K562 (cell line): ENCODE measurements at regions not wholly inside any gene's neighbourhood (a gene's known extent, or its start where the extent isn't known, plus 50 kb on each side); places are given as distances from the start of the nearest gene placed in this dataset.

Experiments used
- ATAC-seq: fragments of 200-7000 bp; cut with Tn5 transposase; 3 replicates; pipeline ENCODE4 v1.9.1; 2020; ENCODE audit warnings: moderate library complexity
- BruUV-seq: library from RNA; stranded (reverse); fragments of 400-500 nt; replicated peaks from 2 replicates; lab custom pipeline; 2021; lab: Mats Ljungman, UMichigan
- CTCF ChIA-PET: fragments of 300-600 bp; formaldehyde crosslinking; extraction: SDS; loops from one replicate; lab custom pipeline; 2021; ENCODE audit warnings: low intra/inter-chr PET ratio; lab: Yijun Ruan, JAX
- POLR2A ChIA-PET: fragments of 300-600, 350-650 bp; sonication (Branson Sonifier 250); formaldehyde crosslinking; extraction: SDS; loops from one replicate; lab custom pipeline; 2021; ENCODE audit warnings: antibody characterized with exemption, inconsistent platforms; lab: Yijun Ruan, JAX
- DNase-seq, 4 experiments: peaks; one replicate each; pipeline versions ENCODE4 v3.0.0 to v3.0.0-alpha.2; 2011 to 2018; ENCODE audit warnings: low spot score in 3 of 4, mixed read lengths in 3 of 4; ENCODE audit errors: extremely low read depth in 1 of 4
- FAIRE-seq: peaks from 2 replicates; lab custom pipeline; 2011; peaks lifted over from hg19 to GRCh38; lab: Jason Lieb, UNC
- H2AFZ ChIP-seq: 2 replicates; pipeline ENCODE4 v1.6.0; 2011; ENCODE audit warnings: low read depth, low read length, control low read depth, inconsistent platforms
- H3K27ac ChIP-seq: fragments of 200-600 bp; 3 replicates; pipeline ENCODE4 v1.8.0; 2011; ENCODE audit warnings: low read depth, mild to moderate bottlenecking, control low read depth, inconsistent platforms, low read length, moderate library complexity, mixed read lengths; ENCODE audit errors: extremely low read depth
- H3K27me3 ChIP-seq, 2 experiments: fragments of 300-600 bp in 1 of 2; 2 replicates in 1 of 2; 3 replicates in 1 of 2; pipeline versions ENCODE4 v1.6.0 to v1.8.0; 2011; ENCODE audit warnings: inconsistent platforms in 2 of 2, low read length in 2 of 2, mild to moderate bottlenecking in 1 of 2, mixed read lengths in 1 of 2, moderate library complexity in 1 of 2; ENCODE audit not compliant: control insufficient read depth in 2 of 2, insufficient read depth in 2 of 2
- H3K36me3 ChIP-seq: fragments of 300-600 bp; 3 replicates; pipeline ENCODE4 v1.8.0; 2011; ENCODE audit warnings: mild to moderate bottlenecking, low read length, inconsistent platforms; ENCODE audit not compliant: control insufficient read depth, insufficient read depth
- H3K4me1 ChIP-seq, 2 experiments: fragments of 200-600 bp in 1 of 2; replicated peaks in 1 of 2; 2 replicates in 1 of 2; 3 replicates in 1 of 2; pipeline versions ENCODE4 v1.5.1 to v1.8.0; 2011; ENCODE audit warnings: inconsistent platforms in 2 of 2, low read length in 2 of 2, mild to moderate bottlenecking in 1 of 2, mixed read lengths in 1 of 2, moderate library complexity in 1 of 2; ENCODE audit not compliant: control insufficient read depth in 2 of 2, insufficient read depth in 2 of 2
- H3K4me2 ChIP-seq: 2 replicates; pipeline ENCODE4 v1.6.1; 2011; ENCODE audit warnings: low read length, control low read depth, inconsistent platforms, mixed read lengths; ENCODE audit not compliant: insufficient read depth
- H3K4me3 ChIP-seq: fragments of 200-600 bp; sonication (generic), shearing (Covaris generic); 2 replicates; pipeline ENCODE4 v1.5.1; 2016; ENCODE audit warnings: control low read depth, inconsistent platforms
- H3K79me2 ChIP-seq: fragments of 200-600 bp; 3 replicates; pipeline ENCODE4 v1.8.0; 2011; ENCODE audit warnings: low read length, inconsistent platforms; ENCODE audit not compliant: control insufficient read depth, insufficient read depth
- H3K9ac ChIP-seq, 2 experiments: 2 replicates each; pipeline versions ENCODE4 v1.6.0 to v1.6.1; 2011; ENCODE audit warnings: low read depth in 2 of 2, low read length in 2 of 2, control low read depth in 1 of 2, inconsistent platforms in 1 of 2, mild to moderate bottlenecking in 1 of 2, mixed read lengths in 1 of 2; ENCODE audit not compliant: insufficient read depth in 1 of 2
- H3K9me1 ChIP-seq: one replicate; pipeline ENCODE4 v1.6.0; 2011; ENCODE audit warnings: inconsistent platforms, mild to moderate bottlenecking, low read length, moderate library complexity; ENCODE audit not compliant: control insufficient read depth, insufficient read depth
- H3K9me3 ChIP-seq: replicated peaks from 2 replicates; pipeline ENCODE4 v1.5.1; 2011; ENCODE audit warnings: low read depth, low read length, inconsistent platforms; ENCODE audit not compliant: control insufficient read depth, insufficient read depth
- H4K20me1 ChIP-seq: replicated peaks from 2 replicates; pipeline ENCODE4 v1.6.1; 2011; ENCODE audit warnings: low read length, inconsistent platforms, mixed read lengths; ENCODE audit not compliant: control insufficient read depth, insufficient read depth
- BCL6 ChIP-seq: fragments of 250-450 bp; sonication (Bioruptor Pico); IDR thresholded peaks from 2 replicates; pipeline ENCODE4 v1.4.0; 2020
- KLF13 ChIP-seq: fragments of 450-650 bp; IDR thresholded peaks from 2 replicates; pipeline ENCODE4 v1.6.1; 2016; ENCODE audit warnings: missing genetic modification characterization, low read depth, mild to moderate bottlenecking, missing compliant biosample characterization, moderate library complexity, borderline replicate concordance
- RAD51 ChIP-seq: fragments of 450-650 bp; IDR thresholded peaks from 2 replicates; pipeline ENCODE4 v1.7.1; 2016; ENCODE audit warnings: low read depth, mild to moderate bottlenecking, borderline replicate concordance
- ZBED1 ChIP-seq: IDR thresholded peaks from 2 replicates; pipeline ENCODE4 v1.6.1; 2014
- ZNF143 ChIP-seq: sonication (generic); formaldehyde crosslinking; IDR thresholded peaks from 2 replicates; pipeline ENCODE4 v1.9.0; 2022; ENCODE audit warnings: mild to moderate bottlenecking, missing genetic modification reagents
- ZNF324 ChIP-seq: fragments of 250-450 bp; sonication (Bioruptor Pico); IDR thresholded peaks from 2 replicates; pipeline ENCODE4 v1.4.0; 2020; ENCODE audit warnings: mild to moderate bottlenecking
- ZNF436 ChIP-seq: fragments of 250-450, 450-650 bp; sonication (Bioruptor Pico); formaldehyde crosslinking; IDR thresholded peaks from 2 replicates; pipeline ENCODE4 v1.7.0; 2020; ENCODE audit warnings: mild to moderate bottlenecking
- ZNF77 ChIP-seq: fragments of 250-450 bp; sonication (Bioruptor Pico); IDR thresholded peaks from 2 replicates; pipeline ENCODE4 v1.5.0; 2020
- WGBS: fragments of 100-300 bp; shearing (Covaris generic); methylation state at CpG from one replicate; pipeline ENCODE4 v1.1.6; 2016; ENCODE audit warnings: low coverage, mixed read lengths; ENCODE audit not compliant: insufficient coverage; ENCODE audit errors: missing lambda C conversion rate; 5-methylcytosine and 5-hydroxymethylcytosine counted together
- in situ Hi-C: fragments of 300-500 bp; cut with MboI; formaldehyde crosslinking; loops from 4 replicates; pipeline ENCODE4 v1.15.0; 2018; ENCODE audit warnings: inconsistent platforms, mixed read lengths
- intact Hi-C: fragments of 100-400 bp; cut with micrococcal nuclease; formaldehyde crosslinking; loops from 2 replicates; pipeline ENCODE4 v1.14.2; 2022
- TF ChIP-seq, protein P1 (sequence below): sonication (generic); formaldehyde crosslinking; IDR thresholded peaks from 2 replicates; pipeline ENCODE4 v1.5.0; 2020; ENCODE audit warnings: missing genetic modification reagents
- TF ChIP-seq, protein P2 (sequence below): fragments of 250-450 bp; sonication (Bioruptor Pico); IDR thresholded peaks from 2 replicates; pipeline ENCODE4 v1.9.0; 2021; ENCODE audit warnings: mild to moderate bottlenecking
- TF ChIP-seq, protein P3 (sequence below), 3 experiments: IDR thresholded peaks in 2 of 3; conservative IDR thresholded peaks in 1 of 3; 2 replicates each; pipeline ENCODE4 v1.5.1; 2011 to 2012; ENCODE audit warnings: low read length in 3 of 3, mild to moderate bottlenecking in 3 of 3, control low read depth in 2 of 3, improper control_type of control experiment in 1 of 3, inconsistent platforms in 1 of 3, low read depth in 1 of 3, mixed read lengths in 1 of 3, moderate library complexity in 1 of 3; ENCODE audit not compliant: insufficient read depth in 2 of 3
- TF ChIP-seq, protein P4 (sequence below): sonication (generic); formaldehyde crosslinking; IDR thresholded peaks from 2 replicates; pipeline ENCODE4 v1.8.1; 2023; ENCODE audit warnings: mild to moderate bottlenecking, missing genetic modification reagents
- TF ChIP-seq, protein P5 (sequence below): fragments of 250-450 bp; sonication (Bioruptor Pico); IDR thresholded peaks from 2 replicates; pipeline ENCODE4 v1.8.0; 2021; ENCODE audit warnings: borderline replicate concordance, mild to moderate bottlenecking, moderate library complexity; ENCODE audit not compliant: poor library complexity, severe bottlenecking

DNA sequence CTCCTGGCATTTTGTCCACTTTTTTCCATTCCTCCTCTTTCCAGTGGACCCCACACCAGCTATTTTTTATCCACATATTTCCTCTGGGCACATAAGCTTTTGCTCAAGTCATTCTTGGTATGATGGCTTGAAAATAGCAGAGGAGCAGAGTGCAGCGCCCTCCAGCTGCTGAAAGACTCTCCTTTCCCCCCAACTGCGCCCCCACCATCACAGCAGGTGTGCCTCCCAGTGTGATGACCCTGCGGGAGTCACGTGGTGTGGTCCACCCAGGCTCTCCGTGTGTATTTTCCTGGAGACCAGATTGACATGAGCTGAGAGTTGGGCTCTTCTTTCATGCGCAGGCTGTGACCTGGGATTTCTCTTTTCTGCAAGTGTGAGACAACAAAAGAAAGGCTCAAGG lies 1241.6 kb downstream of the TBC1D22A start:
- peak; percentile 53; the same call in 1 of the 3 replicates for ATAC-seq
- no peaks in the 10 kb centered on the region for H3K79me2 ChIP-seq
- peak in 2 of 4 experiments; percentile 1 to 6 for DNase-seq
- WGBS = 0% methylated on average over 5 of the region's 6 CpGs
- no peak overlapping the region for H3K27ac ChIP-seq
- in situ Hi-C loops (no loop called here), intact Hi-C loops (no loop called here)
- no peaks in the 10 kb centered on the region for H3K9me3 ChIP-seq
- no peaks in the 10 kb centered on the region for H3K9me1 ChIP-seq
- ChIA-PET CTCF (no interaction called here), POLR2A (interaction anchor here (1.2 kb wide), 1 partner anchor 9 kb away, joined by 3 read pairs; no protein-coding TSS in a partner anchor)
- no peaks in the 10 kb centered on the region for H3K4me1 ChIP-seq
- H3K4me2 ChIP-seq = no peak overlapping the region
- H3K36me3 ChIP-seq = no peaks in the 10 kb centered on the region
- TF ChIP-seq, protein P1, sequence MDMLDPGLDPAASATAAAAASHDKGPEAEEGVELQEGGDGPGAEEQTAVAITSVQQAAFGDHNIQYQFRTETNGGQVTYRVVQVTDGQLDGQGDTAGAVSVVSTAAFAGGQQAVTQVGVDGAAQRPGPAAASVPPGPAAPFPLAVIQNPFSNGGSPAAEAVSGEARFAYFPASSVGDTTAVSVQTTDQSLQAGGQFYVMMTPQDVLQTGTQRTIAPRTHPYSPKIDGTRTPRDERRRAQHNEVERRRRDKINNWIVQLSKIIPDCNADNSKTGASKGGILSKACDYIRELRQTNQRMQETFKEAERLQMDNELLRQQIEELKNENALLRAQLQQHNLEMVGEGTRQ (CRISPR knock-in tag) = 0 out of 2 replicates have a peak, but pooled peaks have one; percentile 33
- TF ChIP-seq KLF13 (tag) (no peak), ZNF77 (CRISPR knock-in tag) (no peak), BCL6 (CRISPR knock-in tag) (no peak), ZNF143 (CRISPR knock-in tag) (no peak), RAD51 (peak; percentile 54; the same call in 1 of the 2 replicates), ZNF324 (CRISPR knock-in tag) (no peak), ZNF436 (CRISPR knock-in tag) (no peak), ZBED1 (no peak)
- TF ChIP-seq, protein P2, sequence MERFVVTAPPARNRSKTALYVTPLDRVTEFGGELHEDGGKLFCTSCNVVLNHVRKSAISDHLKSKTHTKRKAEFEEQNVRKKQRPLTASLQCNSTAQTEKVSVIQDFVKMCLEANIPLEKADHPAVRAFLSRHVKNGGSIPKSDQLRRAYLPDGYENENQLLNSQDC (CRISPR knock-in tag) = no peak
- TF ChIP-seq, protein P3, sequence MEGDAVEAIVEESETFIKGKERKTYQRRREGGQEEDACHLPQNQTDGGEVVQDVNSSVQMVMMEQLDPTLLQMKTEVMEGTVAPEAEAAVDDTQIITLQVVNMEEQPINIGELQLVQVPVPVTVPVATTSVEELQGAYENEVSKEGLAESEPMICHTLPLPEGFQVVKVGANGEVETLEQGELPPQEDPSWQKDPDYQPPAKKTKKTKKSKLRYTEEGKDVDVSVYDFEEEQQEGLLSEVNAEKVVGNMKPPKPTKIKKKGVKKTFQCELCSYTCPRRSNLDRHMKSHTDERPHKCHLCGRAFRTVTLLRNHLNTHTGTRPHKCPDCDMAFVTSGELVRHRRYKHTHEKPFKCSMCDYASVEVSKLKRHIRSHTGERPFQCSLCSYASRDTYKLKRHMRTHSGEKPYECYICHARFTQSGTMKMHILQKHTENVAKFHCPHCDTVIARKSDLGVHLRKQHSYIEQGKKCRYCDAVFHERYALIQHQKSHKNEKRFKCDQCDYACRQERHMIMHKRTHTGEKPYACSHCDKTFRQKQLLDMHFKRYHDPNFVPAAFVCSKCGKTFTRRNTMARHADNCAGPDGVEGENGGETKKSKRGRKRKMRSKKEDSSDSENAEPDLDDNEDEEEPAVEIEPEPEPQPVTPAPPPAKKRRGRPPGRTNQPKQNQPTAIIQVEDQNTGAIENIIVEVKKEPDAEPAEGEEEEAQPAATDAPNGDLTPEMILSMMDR (IDR thresholded peaks at IDR 0.05 in 2 of 3, conservative IDR thresholded peaks at IDR 0.05 in 1 of 3; ENCODE audit: insufficient read depth in 2 of 3, low read depth in 1 of 3, low read length in 3 of 3) = 0 out of 6 replicates have a peak, but pooled peaks of 2 of the 3 experiments have one; percentile 4 to 6
- TF ChIP-seq, protein P4, sequence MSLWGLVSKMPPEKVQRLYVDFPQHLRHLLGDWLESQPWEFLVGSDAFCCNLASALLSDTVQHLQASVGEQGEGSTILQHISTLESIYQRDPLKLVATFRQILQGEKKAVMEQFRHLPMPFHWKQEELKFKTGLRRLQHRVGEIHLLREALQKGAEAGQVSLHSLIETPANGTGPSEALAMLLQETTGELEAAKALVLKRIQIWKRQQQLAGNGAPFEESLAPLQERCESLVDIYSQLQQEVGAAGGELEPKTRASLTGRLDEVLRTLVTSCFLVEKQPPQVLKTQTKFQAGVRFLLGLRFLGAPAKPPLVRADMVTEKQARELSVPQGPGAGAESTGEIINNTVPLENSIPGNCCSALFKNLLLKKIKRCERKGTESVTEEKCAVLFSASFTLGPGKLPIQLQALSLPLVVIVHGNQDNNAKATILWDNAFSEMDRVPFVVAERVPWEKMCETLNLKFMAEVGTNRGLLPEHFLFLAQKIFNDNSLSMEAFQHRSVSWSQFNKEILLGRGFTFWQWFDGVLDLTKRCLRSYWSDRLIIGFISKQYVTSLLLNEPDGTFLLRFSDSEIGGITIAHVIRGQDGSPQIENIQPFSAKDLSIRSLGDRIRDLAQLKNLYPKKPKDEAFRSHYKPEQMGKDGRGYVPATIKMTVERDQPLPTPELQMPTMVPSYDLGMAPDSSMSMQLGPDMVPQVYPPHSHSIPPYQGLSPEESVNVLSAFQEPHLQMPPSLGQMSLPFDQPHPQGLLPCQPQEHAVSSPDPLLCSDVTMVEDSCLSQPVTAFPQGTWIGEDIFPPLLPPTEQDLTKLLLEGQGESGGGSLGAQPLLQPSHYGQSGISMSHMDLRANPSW (CRISPR knock-in tag) = no peak
- TF ChIP-seq, protein P5, sequence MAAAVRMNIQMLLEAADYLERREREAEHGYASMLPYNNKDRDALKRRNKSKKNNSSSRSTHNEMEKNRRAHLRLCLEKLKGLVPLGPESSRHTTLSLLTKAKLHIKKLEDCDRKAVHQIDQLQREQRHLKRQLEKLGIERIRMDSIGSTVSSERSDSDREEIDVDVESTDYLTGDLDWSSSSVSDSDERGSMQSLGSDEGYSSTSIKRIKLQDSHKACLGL (CRISPR knock-in tag) = no peak
- BruUV-seq = no TSS peak
- peaks cover 0 to 5% of the 10 kb centered on the region in 2 experiments; a peak in 1 of 5 replicates for H3K27me3 ChIP-seq
- H4K20me1 ChIP-seq = no peaks in the 10 kb centered on the region
- H3K4me3 ChIP-seq = no peak overlapping the region
- H3K9ac ChIP-seq = no peak overlapping the region
- no peak for FAIRE-seq
- no peak overlapping the region for H2AFZ ChIP-seq
